ENCODE measurements at regions not wholly inside any gene's neighbourhood (a gene's known extent, or its start where the extent isn't known, plus 50 kb on each side); places are given as distances from the start of the nearest gene placed in this dataset.

DNA sequence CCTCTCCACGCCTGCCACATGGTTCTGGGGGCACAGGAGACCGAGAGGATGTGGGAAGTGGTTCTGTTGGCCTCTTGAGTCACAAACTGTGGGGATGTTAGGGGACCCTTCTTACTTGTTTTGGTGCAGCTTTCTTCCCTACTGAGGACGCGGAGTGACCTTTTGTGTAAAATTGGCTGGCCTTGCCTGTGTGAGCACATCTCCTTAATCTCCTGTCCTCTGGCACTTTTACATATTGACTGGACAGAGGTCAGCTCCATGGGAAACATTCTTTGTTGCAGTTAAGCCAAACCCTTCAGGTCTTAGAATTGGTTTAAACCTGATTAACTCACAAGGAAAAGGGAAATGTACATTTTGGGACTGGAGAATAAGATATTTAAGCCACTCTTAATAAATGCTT lies 51.2 kb upstream of the TENM4 start:
- no peak for DNase-seq

Measured in NCI-H1417 treated with DMSO at 0.1 percent for 48 hours (cell line).